NCI-H446 (cell line): ENCODE measurements at regions not wholly inside any gene's neighbourhood (a gene's known extent, or its start where the extent isn't known, plus 50 kb on each side); places are given as distances from the start of the nearest gene placed in this dataset.
"Not testable (repeated sequence)": the region's sequence is repeated elsewhere in the genome, so short reads cannot be mapped to it uniquely, and the experiment has no call there.

Experiments
- DNase-seq, 2 experiments: peaks; one replicate each; lab custom pipeline; 2025; lab: John Stamatoyannopoulos, UW

GRCh38 chr10:20656886-20657285 is 240.2 kb downstream of the NEBL start:
- no peak for DNase-seq

GRCh38 chr10:20652424-20652823 is 244.7 kb downstream of the NEBL start:
- not testable (repeated sequence) for DNase-seq

- no peak for DNase-seq
Measured at GRCh38 chr10:20648263-20648874, 248.7 kb downstream of the NEBL start.

- DNase-seq = no peak
Measured at GRCh38 chr10:20647756-20648155, 249.4 kb downstream of the NEBL start.

- no peak for DNase-seq
Measured at GRCh38 chr10:20644421-20644820, 252.7 kb downstream of the NEBL start.

GRCh38 chr10:20641605-20642004 is 255.5 kb downstream of the NEBL start:
- DNase-seq = no peak

GRCh38 chr10:20635570-20635969 is 261.5 kb downstream of the NEBL start:
- DNase-seq = no peak

- no peak for DNase-seq
Measured at GRCh38 chr10:20634839-20635238, 262.3 kb downstream of the NEBL start.

- no peak for DNase-seq
Measured at GRCh38 chr10:20633714-20634113, 263.4 kb downstream of the NEBL start.

GRCh38 chr10:20632696-20633095 is 264.4 kb downstream of the NEBL start:
- no peak for DNase-seq

- DNase-seq = no peak
Measured at GRCh38 chr10:20631229-20631628, 265.9 kb downstream of the NEBL start.

GRCh38 chr10:20630092-20630643 is 266.9 kb downstream of the NEBL start:
- no peak for DNase-seq

- no peak for DNase-seq
Measured at GRCh38 chr10:20627946-20628507, 269.1 kb downstream of the NEBL start.

- no peak for DNase-seq
Measured at GRCh38 chr10:20627087-20627486, 270.0 kb downstream of the NEBL start.

GRCh38 chr10:20625868-20626267 is 271.2 kb downstream of the NEBL start:
- DNase-seq = no peak

- no peak for DNase-seq
Measured at GRCh38 chr10:20624642-20625041, 272.5 kb downstream of the NEBL start.

- no peak for DNase-seq
Measured at GRCh38 chr10:20623546-20623945, 273.6 kb downstream of the NEBL start.

GRCh38 chr10:20622531-20623211 is 274.4 kb downstream of the NEBL start:
- DNase-seq = no peak

- DNase-seq = no peak
Measured at GRCh38 chr10:20620981-20621380, 276.1 kb downstream of the NEBL start.

GRCh38 chr10:20618011-20618547 is 279.0 kb downstream of the NEBL start:
- no peak for DNase-seq

- no peak for DNase-seq
Measured at GRCh38 chr10:20616918-20617810, 279.9 kb downstream of the NEBL start.
